Hindlimb muscle (tissue), 1 donor: ENCODE measurements at regions not wholly inside any gene's neighbourhood (a gene's known extent, or its start where the extent isn't known, plus 50 kb on each side); places are given as distances from the start of the nearest gene placed in this dataset.
A peak's percentile ranks its signal among the peaks of the same experiment; 100 is the strongest.

Experiments
- DNase-seq: peaks from one replicate; pipeline ENCODE4 v3.0.0-alpha.2; 2013

DNA sequence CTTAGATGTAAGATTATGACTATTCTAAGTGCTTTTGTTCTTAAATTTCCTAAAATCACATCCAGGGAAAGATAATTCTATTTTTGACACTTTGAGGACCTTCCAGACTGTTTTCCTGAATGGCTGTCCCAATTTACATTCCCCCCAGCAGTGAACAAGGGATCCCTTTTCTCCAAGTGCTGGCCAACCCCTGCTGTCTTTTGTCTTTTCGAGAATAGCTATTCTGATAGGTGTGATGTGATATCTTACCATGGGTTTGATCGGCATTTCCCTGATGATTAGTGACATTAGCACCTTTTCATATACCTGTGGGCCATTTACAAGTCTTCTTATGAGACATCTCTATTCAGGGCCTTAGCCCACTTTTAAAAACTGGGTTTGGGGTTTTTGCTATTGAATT lies 526.7 kb upstream of the FZD8 start:
- no peak for DNase-seq

DNA sequence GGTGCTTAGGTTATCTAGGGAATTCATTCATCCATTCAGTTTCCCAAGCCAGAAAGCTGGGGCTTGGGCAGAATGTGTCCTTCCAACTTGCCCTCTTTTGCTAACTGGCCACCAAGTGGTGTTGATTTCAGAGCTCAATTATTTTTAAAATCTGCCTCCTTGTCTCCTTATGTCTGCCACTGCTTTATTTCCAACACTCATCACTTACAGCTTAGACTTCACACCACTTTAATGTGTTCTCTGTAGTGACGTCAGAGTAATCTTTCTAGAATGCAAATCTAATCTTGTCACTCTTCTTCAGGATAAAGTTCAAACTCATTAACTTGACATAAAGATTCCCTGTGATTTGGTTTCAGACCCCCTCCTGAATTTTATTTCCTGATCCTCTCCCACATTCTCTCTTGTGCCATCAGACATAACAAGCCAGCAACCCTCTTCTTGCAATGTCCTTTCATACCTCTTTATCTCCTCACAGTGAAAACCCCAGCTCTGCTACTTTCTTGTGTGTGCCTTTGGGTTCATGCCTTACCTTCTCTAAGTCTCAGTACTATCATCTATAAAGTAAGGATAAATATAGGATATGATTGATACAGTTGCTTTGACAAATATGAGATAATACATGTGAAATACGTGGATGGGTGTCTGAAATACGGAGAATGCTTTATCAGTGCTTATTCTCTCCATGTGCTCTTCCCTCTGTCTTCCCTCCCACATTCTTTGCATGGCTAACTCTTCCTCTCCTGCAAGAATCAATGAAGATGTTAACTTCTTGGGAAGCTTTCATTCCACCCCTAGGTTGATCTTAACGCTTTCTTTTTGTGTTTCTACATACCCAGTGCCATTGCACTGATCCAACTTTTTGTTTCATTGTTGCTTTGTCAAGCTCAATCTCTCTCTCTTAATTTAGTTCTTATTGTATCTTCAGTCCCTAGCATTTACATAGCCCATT lies 522.7 kb upstream of the FZD8 start:
- DNase-seq = no peak

DNA sequence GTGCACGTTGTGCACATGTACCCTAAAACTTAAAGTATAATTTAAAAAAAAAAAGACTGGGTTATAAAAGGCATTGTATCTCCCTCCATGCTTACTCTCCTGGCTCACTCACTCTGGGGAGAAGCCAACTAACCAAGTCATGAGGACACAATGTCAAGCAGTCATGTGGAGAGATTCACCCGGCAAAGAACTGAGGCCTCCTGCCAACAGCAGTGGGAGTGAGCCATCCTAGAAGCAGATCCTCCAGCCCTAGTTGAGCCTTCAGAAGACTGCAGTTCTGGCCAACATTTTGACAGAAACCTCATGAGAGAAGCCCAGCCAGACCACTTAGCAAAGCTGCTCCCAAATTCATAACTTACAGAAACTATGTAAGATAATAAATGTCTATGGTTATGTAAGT lies 521.7 kb upstream of the FZD8 start:
- no peak for DNase-seq

- DNase-seq = no peak
These were observed 515.4 kb upstream of the FZD8 start for GRCh38 chr10:36157486-36157885.

GRCh38 chr10:36148207-36148606 lies 506.1 kb upstream of the FZD8 start:
- DNase-seq = no peak

DNA sequence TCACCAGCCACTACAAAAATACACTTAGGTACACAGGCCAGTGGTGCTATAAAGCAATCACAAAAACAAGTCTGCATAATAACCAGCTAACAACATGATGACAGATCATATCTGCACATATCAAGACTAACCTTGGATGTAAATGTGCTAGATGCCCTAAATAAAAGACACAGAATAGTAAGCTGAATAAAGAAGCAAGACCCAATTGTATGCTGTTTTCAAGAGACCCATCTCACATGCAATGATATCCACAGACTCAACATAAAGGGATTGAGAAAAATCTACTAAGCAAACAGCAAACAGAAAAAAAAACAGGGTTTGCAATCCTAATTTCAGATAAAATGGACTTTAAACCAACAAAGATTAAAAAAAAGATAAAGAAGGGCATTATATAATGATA lies 505.4 kb upstream of the FZD8 start:
- DNase-seq = no peak

DNA sequence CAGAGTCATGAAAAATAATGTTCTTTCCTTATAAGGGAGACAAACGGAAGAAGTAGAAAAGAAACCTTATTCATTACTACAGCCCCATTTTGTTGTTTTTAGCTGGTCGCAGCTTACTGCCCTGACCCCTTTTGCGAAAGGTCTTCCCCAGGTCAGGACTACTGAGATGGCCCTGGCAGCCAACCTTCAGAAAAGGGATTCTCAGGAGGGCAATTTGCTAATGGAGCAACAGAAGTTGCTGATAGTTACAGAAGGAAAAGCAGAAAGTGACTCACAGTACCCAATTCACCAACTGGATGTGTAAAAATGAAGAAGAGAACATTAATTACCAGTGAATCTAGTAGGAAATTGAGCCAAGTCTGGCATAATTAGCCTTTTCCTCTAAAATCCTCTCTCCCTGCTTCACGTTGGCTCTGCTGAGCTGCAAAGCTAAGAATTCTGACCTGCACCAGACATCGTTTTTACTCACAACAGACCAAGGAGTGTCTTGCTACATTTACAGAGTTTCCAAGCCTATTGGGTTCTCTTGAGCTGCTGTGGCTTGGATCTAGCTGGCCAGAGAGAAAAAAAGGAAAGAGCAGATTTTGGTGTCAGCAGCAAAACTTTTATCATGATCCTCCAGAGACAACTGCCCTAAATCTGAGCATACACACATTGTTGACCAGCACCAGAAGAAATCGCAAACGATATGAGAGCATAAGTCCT lies 499.9 kb upstream of the FZD8 start:
- no peak for DNase-seq

DNA sequence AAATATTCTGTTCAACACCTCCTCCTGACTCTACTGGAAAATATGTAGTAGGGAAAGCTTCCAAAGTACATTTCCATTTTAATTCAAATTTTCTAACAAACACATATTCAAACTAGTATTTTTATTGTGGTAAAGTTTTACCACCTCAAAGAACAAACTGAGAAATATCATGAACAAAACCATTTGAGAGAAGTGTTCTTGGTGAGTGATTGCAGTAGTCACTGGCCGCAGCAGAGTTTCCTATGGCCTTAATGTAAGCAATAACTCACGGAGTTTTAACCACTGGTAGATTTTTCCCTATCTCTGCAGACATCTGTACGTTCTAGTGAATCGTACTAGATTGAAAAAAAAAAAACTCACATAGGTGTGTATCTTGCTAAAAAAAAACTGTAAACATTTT lies 487.0 kb upstream of the FZD8 start:
- no peak for DNase-seq

DNA sequence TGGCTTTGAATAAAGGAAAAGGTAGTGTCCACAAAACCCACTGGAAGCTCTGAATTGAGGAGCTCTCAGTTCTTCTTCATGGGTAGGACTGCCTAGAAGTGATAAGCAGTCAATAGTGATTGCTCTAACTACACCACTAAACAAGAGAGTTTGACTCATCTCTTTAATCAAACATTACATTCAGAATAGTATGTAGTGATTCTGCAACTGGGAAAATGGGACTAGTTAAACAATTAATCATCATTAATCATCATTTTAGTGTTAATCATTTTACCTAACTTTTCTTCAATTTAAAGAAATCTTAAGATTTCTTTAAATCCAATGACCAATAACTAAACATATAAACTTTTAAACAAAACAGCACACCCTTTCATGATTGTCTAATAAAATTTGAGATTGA lies 484.0 kb upstream of the FZD8 start:
- DNase-seq = no peak

DNA sequence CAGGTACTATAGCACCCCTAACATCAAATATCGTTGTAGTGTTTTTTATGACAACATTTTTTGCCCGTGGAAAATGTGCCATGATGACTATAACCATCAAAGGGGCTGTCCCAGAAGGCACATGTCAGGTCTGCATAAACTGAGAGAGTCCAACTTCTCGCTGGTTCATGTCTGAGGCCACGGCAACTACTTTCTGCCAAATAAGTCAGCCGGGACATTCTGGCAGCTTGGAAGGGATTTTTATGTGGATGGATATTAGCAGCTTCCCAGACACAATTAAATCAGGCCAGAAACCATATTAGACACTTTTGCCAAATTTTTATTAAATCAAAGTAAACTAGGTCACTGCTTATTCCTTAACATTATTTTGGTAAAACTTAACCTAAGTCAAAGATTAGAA lies 477.4 kb upstream of the FZD8 start:
- no peak for DNase-seq

DNA sequence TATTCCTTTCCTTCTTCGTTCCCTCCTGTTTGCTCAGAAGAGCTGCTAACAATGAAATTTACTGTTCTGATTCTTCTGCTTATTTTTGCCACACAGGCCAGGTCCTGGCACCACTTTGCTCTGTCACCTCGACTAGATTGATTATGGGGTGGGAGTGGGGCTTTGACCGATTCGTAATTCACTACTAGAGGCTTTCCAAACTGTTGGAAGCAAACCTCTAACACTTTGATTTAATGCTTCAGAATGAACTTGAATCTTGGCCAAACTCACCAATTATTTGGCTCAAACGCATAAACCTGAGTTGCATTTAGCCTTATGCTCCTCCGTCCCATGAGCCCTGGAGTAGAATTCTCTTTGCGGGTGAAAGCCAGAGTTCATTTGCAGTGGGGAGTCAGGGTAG lies 476.2 kb upstream of the FZD8 start:
- DNase-seq = no peak

GRCh38 chr10:36117890-36118289 lies 475.8 kb upstream of the FZD8 start:
- DNase-seq = no peak

DNA sequence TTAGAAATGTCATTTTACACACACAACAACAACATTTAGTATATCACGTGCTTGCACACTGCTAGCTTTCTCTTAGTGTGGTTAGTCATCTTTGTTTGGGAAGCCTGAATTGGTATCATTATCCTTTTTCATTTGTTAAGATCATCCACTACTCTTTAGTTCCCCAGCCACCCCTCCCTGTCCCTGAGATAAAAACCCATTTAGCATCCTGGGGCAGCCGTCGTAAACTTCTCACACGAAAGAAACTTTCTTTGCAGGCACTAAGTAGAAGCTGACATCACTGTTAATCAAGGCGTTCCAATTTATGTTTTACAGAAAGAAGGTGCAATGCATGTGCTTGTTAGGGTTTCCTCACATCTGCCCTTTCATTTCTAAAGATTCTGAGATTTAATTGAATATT lies 475.1 kb upstream of the FZD8 start:
- no peak for DNase-seq

GRCh38 chr10:36116731-36117130 lies 474.6 kb upstream of the FZD8 start:
- DNase-seq = peak; percentile 61

GRCh38 chr10:36116040-36116439 lies 473.9 kb upstream of the FZD8 start:
- DNase-seq = no peak

GRCh38 chr10:36115364-36115763 lies 473.3 kb upstream of the FZD8 start:
- no peak for DNase-seq

GRCh38 chr10:36114913-36115312 lies 472.8 kb upstream of the FZD8 start:
- no peak for DNase-seq

DNA sequence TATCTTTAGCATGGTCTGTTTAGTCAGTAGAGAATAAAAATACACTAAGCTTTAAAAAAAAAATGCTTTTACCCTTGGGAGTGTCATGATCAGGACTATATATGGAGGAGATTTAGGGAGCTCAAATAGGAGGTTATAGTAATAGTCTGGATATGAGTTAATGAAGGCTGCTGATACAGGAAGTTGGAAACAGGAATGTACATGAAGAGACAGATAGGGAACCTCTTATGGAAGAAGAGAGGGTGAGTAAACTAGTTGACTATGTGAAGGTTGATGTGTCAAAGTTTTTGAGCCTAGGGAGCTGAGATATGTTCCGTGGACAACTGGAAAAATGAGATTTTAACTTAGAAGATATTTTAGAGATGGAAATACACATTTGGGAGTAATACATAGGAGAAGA lies 472.0 kb upstream of the FZD8 start:
- no peak for DNase-seq

- DNase-seq = no peak
These were observed 469.6 kb upstream of the FZD8 start for GRCh38 chr10:36111676-36112075.

DNA sequence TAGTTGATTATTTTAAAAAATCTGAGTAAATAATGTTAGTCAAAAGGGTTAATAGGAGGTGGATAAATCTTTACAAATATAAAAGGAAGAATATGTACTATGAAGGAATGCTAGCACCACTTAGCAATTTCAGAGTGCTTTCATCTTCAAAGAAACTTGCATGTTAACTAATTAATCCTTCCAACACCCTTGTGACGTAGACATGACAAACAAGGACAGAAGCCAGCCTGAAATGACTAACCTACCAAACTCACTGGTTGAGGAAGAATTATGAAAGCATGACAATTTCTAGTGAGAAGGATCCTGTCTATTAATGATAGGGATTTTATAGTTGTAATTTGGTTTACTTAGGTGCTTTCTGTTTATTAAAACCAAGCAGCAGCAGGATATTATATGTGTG lies 468.0 kb upstream of the FZD8 start:
- DNase-seq = no peak

DNA sequence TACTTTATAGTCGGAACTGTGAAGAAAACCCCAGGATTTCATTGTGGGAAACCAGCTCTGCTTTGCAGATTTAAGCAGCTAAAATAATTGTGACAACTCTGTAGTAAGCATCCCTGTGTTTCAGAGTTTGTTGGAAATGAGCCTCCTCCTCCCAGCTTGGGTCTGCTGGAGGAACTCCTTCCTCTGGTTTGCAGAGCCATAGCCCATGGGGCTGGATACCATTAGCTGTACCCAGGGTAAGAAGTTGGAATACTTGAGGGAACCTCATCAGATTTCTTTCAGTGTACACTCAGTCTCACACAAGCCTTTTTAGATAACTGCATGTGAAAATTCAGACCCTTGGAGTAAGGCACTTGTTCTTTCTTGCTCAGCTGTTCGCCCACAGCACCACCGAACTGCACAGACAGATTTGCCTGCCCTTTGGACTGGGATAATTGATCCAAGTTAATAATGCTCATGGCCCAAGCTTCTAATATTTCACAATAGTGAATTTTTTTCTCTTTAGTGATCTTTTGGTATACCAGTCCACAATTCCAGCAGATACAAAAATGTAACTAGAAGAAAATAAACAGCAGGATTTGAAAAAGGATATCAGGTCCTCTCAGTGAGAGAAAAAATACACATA lies 467.4 kb upstream of the FZD8 start:
- DNase-seq = no peak

DNA sequence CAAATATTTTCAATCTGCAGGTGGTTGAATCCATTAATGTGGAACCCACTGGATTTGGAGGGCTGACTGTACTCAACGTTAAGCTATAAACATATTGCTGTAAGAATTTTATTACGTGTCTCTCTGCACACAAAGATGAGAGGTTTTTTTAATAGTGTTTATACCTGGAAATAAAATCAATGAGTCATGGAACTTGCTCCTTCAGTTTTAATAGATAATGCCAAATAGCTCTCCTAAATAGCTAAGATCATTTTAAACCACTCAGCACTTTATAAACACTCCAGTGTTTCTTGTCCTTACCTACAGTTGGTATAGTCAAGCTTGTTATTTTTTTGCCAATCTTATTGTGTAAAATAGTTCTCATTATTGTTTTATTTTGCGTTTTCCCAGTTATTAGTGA lies 455.6 kb upstream of the FZD8 start:
- DNase-seq = no peak

DNA sequence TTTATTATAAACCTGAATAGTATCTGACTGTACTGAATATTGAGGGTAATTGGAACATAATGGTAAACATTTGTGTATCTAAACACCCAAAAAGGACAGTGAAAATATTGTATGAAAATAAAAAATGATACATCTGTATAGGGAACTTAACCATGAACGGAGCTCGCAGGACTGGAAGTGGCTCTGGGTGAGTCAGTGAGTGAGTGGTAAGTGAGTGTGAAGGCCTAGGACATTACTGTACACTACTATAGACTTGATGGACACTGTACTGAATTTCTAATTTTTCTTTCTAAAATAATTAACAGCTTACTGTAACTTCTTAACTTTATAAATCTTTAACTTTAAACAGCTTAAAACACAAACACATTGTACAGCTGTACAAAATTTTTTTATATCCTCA lies 454.5 kb upstream of the FZD8 start:
- no peak for DNase-seq

GRCh38 chr10:36094096-36094495 lies 452.0 kb upstream of the FZD8 start:
- peak; percentile 38 for DNase-seq
